Lower lobe of right lung (tissue), 2 donors: ENCODE measurements at regions not wholly inside any gene's neighbourhood (a gene's known extent, or its start where the extent isn't known, plus 50 kb on each side); places are given as distances from the start of the nearest gene placed in this dataset.

Experiments used
- ATAC-seq, 2 donors: fragments of 200-7000 bp; cut with Tn5 transposase; one replicate each; pipeline ENCODE4 v1.9.1; 2020 to 2022; ENCODE audit warnings: mild to moderate bottlenecking in 2 of 2, moderate library complexity in 2 of 2
- DNase-seq: peaks from one replicate; pipeline ENCODE4 v3.0.0-alpha.2; 2020
- H3K27ac ChIP-seq: fragments of 200-600 bp; one replicate; pipeline ENCODE4 v1.8.0; 2022
- H3K27me3 ChIP-seq: fragments of 200-600 bp; one replicate; pipeline ENCODE4 v1.8.0; 2022; ENCODE audit warnings: low read depth
- H3K36me3 ChIP-seq: fragments of 200-600 bp; one replicate; pipeline ENCODE4 v1.8.0; 2022; ENCODE audit warnings: mild to moderate bottlenecking
- H3K4me1 ChIP-seq: fragments of 200-600 bp; one replicate; pipeline ENCODE4 v1.8.0; 2022
- H3K4me3 ChIP-seq: fragments of 200-600 bp; one replicate; pipeline ENCODE4 v1.8.0; 2022; ENCODE audit warnings: mild to moderate bottlenecking
- H3K9me3 ChIP-seq: fragments of 200-600 bp; one replicate; pipeline ENCODE4 v1.8.0; 2022
- CTCF ChIP-seq: fragments of 200-600 bp; IDR thresholded peaks from one replicate; pipeline ENCODE4 v1.8.0; 2022; ENCODE audit warnings: antibody characterized with exemption, mild to moderate bottlenecking
- intact Hi-C: fragments of 100-400 bp; cut with DNase I; formaldehyde crosslinking; loops from one replicate; pipeline ENCODE4 v1.11.0; 2022
- donor health status: DM: no; HTN: yes; CAD: no; lungs with severe emphysema.

- Histone ChIP-seq H3K9me3 (no peaks in the 10 kb centered on the region), H3K4me1 (no peaks in the 10 kb centered on the region), H3K36me3 (no peaks in the 10 kb centered on the region), H3K27ac (no peak overlapping the region), H3K4me3 (no peak overlapping the region), H3K27me3 (no peaks in the 10 kb centered on the region)
- TF ChIP-seq CTCF: no peak
- DNase-seq: no peak
- ATAC-seq: no peak
- intact Hi-C loops: no loop called here
Measured at GRCh38 chr5:128665747-128666355, 127.8 kb upstream of the FBN2 start.

GRCh38 chr5:128667152-128667551 is 129.1 kb upstream of the FBN2 start:
- DNase-seq (no peak), ATAC-seq (no peak)
- H3K27me3 ChIP-seq: no peaks in the 10 kb centered on the region
- no peak overlapping the region for H3K4me3 ChIP-seq
- no peak for TF ChIP-seq CTCF
- no peaks in the 10 kb centered on the region for H3K36me3 ChIP-seq
- no peak overlapping the region for H3K27ac ChIP-seq
- intact Hi-C loops: no loop called here
- no peaks in the 10 kb centered on the region for H3K4me1 ChIP-seq
- H3K9me3 ChIP-seq: no peaks in the 10 kb centered on the region

GRCh38 chr5:128667751-128668150 is 129.7 kb upstream of the FBN2 start:
- no peak overlapping the region for H3K4me3 ChIP-seq
- ATAC-seq (no peak), DNase-seq (no peak)
- no peaks in the 10 kb centered on the region for H3K9me3 ChIP-seq
- intact Hi-C loops: no loop called here
- no peaks in the 10 kb centered on the region for H3K4me1 ChIP-seq
- no peaks in the 10 kb centered on the region for H3K36me3 ChIP-seq
- H3K27me3 ChIP-seq: no peaks in the 10 kb centered on the region
- H3K27ac ChIP-seq: no peak overlapping the region
- TF ChIP-seq CTCF: no peak

GRCh38 chr5:128668921-128669320 is 130.9 kb upstream of the FBN2 start:
- Histone ChIP-seq H3K36me3 (no peaks in the 10 kb centered on the region), H3K27me3 (no peaks in the 10 kb centered on the region), H3K4me3 (no peak overlapping the region), H3K9me3 (no peaks in the 10 kb centered on the region), H3K4me1 (no peaks in the 10 kb centered on the region), H3K27ac (no peak overlapping the region)
- intact Hi-C loops: no loop called here
- no peak for DNase-seq
- no peak for TF ChIP-seq CTCF
- no peak for ATAC-seq

- no peak overlapping the region for H3K4me3 ChIP-seq
- TF ChIP-seq CTCF: no peak
- DNase-seq (no peak), ATAC-seq (no peak)
- H3K4me1 ChIP-seq: no peaks in the 10 kb centered on the region
- intact Hi-C loops: no loop called here
- no peaks in the 10 kb centered on the region for H3K9me3 ChIP-seq
- no peaks in the 10 kb centered on the region for H3K27me3 ChIP-seq
- no peaks in the 10 kb centered on the region for H3K36me3 ChIP-seq
- no peak overlapping the region for H3K27ac ChIP-seq
Measured at GRCh38 chr5:128669803-128670202, 131.8 kb upstream of the FBN2 start.

- Histone ChIP-seq H3K9me3 (no peaks in the 10 kb centered on the region), H3K36me3 (no peaks in the 10 kb centered on the region), H3K27ac (no peak overlapping the region), H3K27me3 (no peaks in the 10 kb centered on the region), H3K4me3 (no peak overlapping the region), H3K4me1 (no peaks in the 10 kb centered on the region)
- intact Hi-C loops: no loop called here
- no peak for TF ChIP-seq CTCF
- DNase-seq (no peak), ATAC-seq (no peak)
Measured at GRCh38 chr5:128671943-128672342, 133.9 kb upstream of the FBN2 start.
